DND-41 (cell line): ENCODE measurements at regions not wholly inside any gene's neighbourhood (a gene's known extent, or its start where the extent isn't known, plus 50 kb on each side); places are given as distances from the start of the nearest gene placed in this dataset.

Experiments
- ATAC-seq: fragments of 200-7000 bp; cut with Tn5 transposase; 3 replicates; pipeline ENCODE4 v1.9.1; 2021; ENCODE audit warnings: low read depth; ENCODE audit not compliant: insufficient read depth
- DNase-seq: peaks from one replicate; pipeline ENCODE4 v3.0.0-alpha.2; 2020
- H2AFZ ChIP-seq: 2 replicates; pipeline ENCODE4 v1.6.0; 2012; ENCODE audit warnings: low read depth, low read length
- H3K27ac ChIP-seq: 2 replicates; pipeline ENCODE4 v1.5.1; 2012; ENCODE audit warnings: low read length, inconsistent platforms
- H3K27me3 ChIP-seq: fragments of 200-600 bp; sonication (generic); 2 replicates; pipeline ENCODE4 v1.6.0; 2012; ENCODE audit warnings: low read length, mild to moderate bottlenecking, inconsistent platforms; ENCODE audit not compliant: insufficient read depth, poor library complexity
- H3K36me3 ChIP-seq: 2 replicates; pipeline ENCODE4 v1.5.1; 2012; ENCODE audit warnings: low read length, inconsistent platforms; ENCODE audit not compliant: insufficient read depth
- H3K4me1 ChIP-seq: 2 replicates; pipeline ENCODE4 v1.5.1; 2012; ENCODE audit warnings: mild to moderate bottlenecking, low read length; ENCODE audit not compliant: insufficient read depth
- H3K4me2 ChIP-seq: 2 replicates; pipeline ENCODE4 v1.6.0; 2012; ENCODE audit warnings: mild to moderate bottlenecking, moderate library complexity, low read length, inconsistent platforms; ENCODE audit not compliant: insufficient read depth
- H3K4me3 ChIP-seq, 2 experiments: fragments of 200-600 bp in 1 of 2; shearing (Covaris generic) in 1 of 2; 2 replicates each; pipeline ENCODE4 v1.5.1; 2012 to 2016; ENCODE audit warnings: inconsistent platforms in 2 of 2, low read length in 2 of 2, mild to moderate bottlenecking in 2 of 2, low read depth in 1 of 2, moderate library complexity in 1 of 2
- H3K79me2 ChIP-seq: 2 replicates; pipeline ENCODE4 v1.6.0; 2012; ENCODE audit warnings: low read length, inconsistent platforms; ENCODE audit not compliant: insufficient read depth
- H3K9ac ChIP-seq: 2 replicates; pipeline ENCODE4 v1.6.0; 2012; ENCODE audit warnings: low read depth, mild to moderate bottlenecking, inconsistent platforms, low read length, moderate library complexity
- H3K9me3 ChIP-seq: 2 replicates; pipeline ENCODE4 v1.5.1; 2012; ENCODE audit warnings: low read length, moderate library complexity, mild to moderate bottlenecking, inconsistent platforms; ENCODE audit not compliant: insufficient read depth, severe bottlenecking
- H4K20me1 ChIP-seq: 2 replicates; pipeline ENCODE4 v1.6.0; 2012; ENCODE audit warnings: low read length; ENCODE audit not compliant: insufficient read depth
- EZH2 ChIP-seq: IDR thresholded peaks from 3 replicates; pipeline ENCODE4 v1.6.1; 2012; ENCODE audit warnings: borderline replicate concordance, low read depth, mild to moderate bottlenecking, moderate library complexity, low read length, inconsistent platforms; ENCODE audit not compliant: severe bottlenecking
- TF ChIP-seq, protein P1 (sequence below): IDR thresholded peaks from 2 replicates; pipeline ENCODE4 v1.5.1; 2012; ENCODE audit warnings: borderline replicate concordance, low read length, moderate library complexity, mild to moderate bottlenecking; ENCODE audit not compliant: poor library complexity, severe bottlenecking; ENCODE audit errors: extremely low read depth

DNA sequence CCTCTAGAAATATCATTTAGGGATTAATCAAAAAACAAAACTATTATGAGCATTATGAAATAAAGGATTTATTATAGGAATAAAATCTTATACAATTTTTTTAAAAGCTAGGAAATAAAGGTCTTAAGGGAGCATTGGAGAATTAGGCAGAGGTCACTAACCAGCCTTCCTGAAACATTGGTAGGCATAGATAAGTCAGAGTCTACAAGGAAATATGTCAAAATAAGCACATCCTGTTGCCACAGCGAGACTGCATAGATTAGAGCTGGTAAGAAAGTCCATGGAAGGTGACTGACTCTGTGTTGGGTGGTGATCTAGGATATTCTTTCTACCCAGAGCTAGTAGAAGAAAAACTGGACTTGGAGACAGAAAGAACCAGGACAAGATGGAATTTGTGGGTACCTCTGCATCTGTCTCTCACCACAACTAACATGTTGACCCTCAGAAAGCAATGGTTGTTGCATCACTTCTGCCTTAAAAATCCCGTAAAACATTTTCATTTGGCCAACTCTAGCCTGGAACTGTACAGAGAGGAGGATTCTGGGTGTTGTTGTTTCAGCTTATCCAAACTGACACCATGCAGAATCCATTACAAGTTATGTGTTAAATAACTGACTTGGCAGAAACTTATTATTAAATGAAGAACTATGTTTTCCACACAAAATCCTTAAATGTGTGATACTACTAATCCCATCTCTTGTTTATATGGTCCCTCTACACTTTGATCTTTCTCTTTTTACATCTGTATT is 77.1 kb downstream of the FBXO5 start:
- Histone ChIP-seq H3K4me2 (no peak overlapping the region), H3K27me3 (no peaks in the 10 kb centered on the region), H3K79me2 (no peaks in the 10 kb centered on the region), H2AFZ (no peak overlapping the region), H3K4me3 (no peak overlapping the region), H3K9ac (no peak overlapping the region), H3K4me1 (no peaks in the 10 kb centered on the region), H4K20me1 (no peaks in the 10 kb centered on the region), H3K27ac (no peak overlapping the region), H3K9me3 (no peaks in the 10 kb centered on the region), H3K36me3 (no peaks in the 10 kb centered on the region)
- DNase-seq (no peak), ATAC-seq (no peak)
- TF ChIP-seq, protein P1, sequence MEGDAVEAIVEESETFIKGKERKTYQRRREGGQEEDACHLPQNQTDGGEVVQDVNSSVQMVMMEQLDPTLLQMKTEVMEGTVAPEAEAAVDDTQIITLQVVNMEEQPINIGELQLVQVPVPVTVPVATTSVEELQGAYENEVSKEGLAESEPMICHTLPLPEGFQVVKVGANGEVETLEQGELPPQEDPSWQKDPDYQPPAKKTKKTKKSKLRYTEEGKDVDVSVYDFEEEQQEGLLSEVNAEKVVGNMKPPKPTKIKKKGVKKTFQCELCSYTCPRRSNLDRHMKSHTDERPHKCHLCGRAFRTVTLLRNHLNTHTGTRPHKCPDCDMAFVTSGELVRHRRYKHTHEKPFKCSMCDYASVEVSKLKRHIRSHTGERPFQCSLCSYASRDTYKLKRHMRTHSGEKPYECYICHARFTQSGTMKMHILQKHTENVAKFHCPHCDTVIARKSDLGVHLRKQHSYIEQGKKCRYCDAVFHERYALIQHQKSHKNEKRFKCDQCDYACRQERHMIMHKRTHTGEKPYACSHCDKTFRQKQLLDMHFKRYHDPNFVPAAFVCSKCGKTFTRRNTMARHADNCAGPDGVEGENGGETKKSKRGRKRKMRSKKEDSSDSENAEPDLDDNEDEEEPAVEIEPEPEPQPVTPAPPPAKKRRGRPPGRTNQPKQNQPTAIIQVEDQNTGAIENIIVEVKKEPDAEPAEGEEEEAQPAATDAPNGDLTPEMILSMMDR = no peak
- TF ChIP-seq EZH2 = no peak

DNA sequence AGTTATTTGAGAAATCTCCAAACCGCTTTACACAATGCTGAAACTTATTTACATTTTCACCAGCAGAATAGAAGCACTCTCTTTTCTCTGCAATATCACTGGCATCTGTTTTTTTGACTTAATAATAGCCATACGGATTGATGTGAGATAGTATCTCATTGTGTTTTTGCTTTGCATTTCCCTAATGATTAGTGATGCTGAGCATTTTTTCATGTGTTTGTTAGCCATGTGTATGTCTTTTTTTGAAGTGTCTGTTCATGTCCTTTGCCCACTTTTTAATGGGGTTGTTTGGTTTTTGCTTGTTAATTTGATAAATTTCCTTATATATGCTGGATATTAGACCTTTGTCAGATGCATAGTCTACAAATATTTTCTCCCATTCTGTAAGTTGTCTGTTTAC is 73.6 kb downstream of the FBXO5 start:
- ATAC-seq = no peak

DNA sequence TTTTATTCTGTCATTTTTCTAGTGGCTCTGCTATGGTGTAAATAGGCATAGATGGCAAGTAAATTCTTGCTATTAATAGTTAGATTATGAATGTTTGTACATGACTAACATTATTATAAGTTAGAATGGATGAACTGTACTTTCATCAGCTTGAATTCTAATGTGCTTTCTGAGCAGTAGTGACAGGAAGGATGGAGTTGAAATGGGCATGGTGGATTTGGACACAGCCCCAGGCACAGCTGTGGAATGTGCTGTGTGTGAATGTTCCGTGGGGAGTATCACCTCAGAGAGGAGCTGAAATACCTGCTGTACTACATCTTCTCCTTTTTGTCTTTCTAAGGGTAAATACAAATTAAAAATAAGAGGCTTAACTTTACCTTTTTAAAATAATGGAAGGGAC is 66.8 kb downstream of the FBXO5 start:
- no peak for TF ChIP-seq EZH2
- TF ChIP-seq, protein P1 = no peak
- no peak overlapping the region for H2AFZ ChIP-seq
- DNase-seq (no peak), ATAC-seq (no peak)
- no peaks in the 10 kb centered on the region for H3K4me1 ChIP-seq
- no peaks in the 10 kb centered on the region for H3K27me3 ChIP-seq
- no peak overlapping the region for H3K4me2 ChIP-seq
- no peak overlapping the region for H3K9ac ChIP-seq
- H3K36me3 ChIP-seq = no peaks in the 10 kb centered on the region
- no peaks in the 10 kb centered on the region for H3K79me2 ChIP-seq
- peaks cover 7% of the 10 kb centered on the region for H3K9me3 ChIP-seq
- H3K4me3 ChIP-seq = no peak overlapping the region
- no peaks in the 10 kb centered on the region for H4K20me1 ChIP-seq
- no peak overlapping the region for H3K27ac ChIP-seq

More for the DNA sequence above, 73.6 kb downstream of the FBXO5 start:
- no peak overlapping the region for H3K4me2 ChIP-seq
- H3K9me3 ChIP-seq = peaks cover 3% of the 10 kb centered on the region
- no peaks in the 10 kb centered on the region for H4K20me1 ChIP-seq
- no peaks in the 10 kb centered on the region for H3K27me3 ChIP-seq
- no peak for TF ChIP-seq EZH2
- TF ChIP-seq, protein P1 = no peak
- no peak overlapping the region for H2AFZ ChIP-seq
- H3K27ac ChIP-seq = no peak overlapping the region
- no peaks in the 10 kb centered on the region for H3K36me3 ChIP-seq
- no peaks in the 10 kb centered on the region for H3K4me1 ChIP-seq
- H3K79me2 ChIP-seq = no peaks in the 10 kb centered on the region
- no peak overlapping the region for H3K4me3 ChIP-seq
- no peak overlapping the region for H3K9ac ChIP-seq
- no peak for DNase-seq
